ENCODE measurements at regions not wholly inside any gene's neighbourhood (a gene's known extent, or its start where the extent isn't known, plus 50 kb on each side); places are given as distances from the start of the nearest gene placed in this dataset.

DNA sequence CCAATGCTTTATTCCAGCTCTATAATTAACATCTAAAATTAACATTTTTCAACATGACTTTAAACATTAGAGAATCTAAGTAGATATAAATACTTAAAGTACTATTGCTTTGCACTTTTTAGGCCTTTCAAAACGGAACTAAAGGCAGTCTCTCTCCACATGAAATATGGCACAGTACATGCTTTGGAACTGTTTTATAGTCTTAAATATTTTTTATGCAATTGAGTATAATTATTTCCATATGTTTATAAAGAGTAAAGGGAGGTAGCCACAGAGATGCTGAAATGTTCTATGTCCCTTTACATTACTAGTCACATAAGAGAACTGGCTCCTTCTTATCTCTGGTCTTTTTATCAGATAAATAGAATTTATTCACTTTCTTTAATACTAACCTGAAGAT, 674.0 kb downstream of the PLCL1 start:
- H3K9ac ChIP-seq (ENCODE audit: low read length), result no peak overlapping the region
- no peaks in the 10 kb centered on the region for H3K27me3 ChIP-seq (ENCODE audit: control insufficient read depth, insufficient read depth, low read length)
- no peak overlapping the region for H3K27ac ChIP-seq (ENCODE audit: low read depth, low read length)
- H3K36me3 ChIP-seq (ENCODE audit: control insufficient read depth, insufficient read depth, low read length), result no peaks in the 10 kb centered on the region
- no peaks in the 10 kb centered on the region for H3K4me1 ChIP-seq (ENCODE audit: control insufficient read depth, insufficient read depth, low read length)
- H3K4me3 ChIP-seq (ENCODE audit: low read length), result no peak overlapping the region

DNA sequence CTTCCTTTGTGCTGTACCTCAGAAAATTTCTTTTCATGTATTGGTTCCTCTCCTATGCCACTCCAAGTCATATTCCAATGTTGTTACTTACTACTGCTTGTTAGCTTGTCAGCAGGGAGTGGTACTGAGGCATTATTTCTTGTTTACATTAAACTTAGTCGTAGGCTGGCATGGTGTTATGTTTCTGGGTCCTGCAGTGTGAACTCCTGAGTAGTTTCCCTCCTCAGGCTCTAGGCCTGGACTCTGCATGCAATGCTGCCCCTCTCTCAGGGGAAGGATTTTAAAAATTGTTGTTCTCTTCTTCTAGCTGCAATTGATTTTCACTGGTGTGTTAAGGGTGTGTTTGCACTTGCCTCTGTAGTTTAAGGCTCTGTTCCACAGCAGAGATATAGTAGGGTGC, 671.6 kb downstream of the PLCL1 start:
- H3K4me3 ChIP-seq (ENCODE audit: low read length), result no peak overlapping the region
- no peaks in the 10 kb centered on the region for H3K27me3 ChIP-seq (ENCODE audit: control insufficient read depth, insufficient read depth, low read length)
- H3K9ac ChIP-seq (ENCODE audit: low read length), result no peak overlapping the region
- H3K4me1 ChIP-seq (ENCODE audit: control insufficient read depth, insufficient read depth, low read length), result no peaks in the 10 kb centered on the region
- H3K36me3 ChIP-seq (ENCODE audit: control insufficient read depth, insufficient read depth, low read length), result no peaks in the 10 kb centered on the region
- H3K27ac ChIP-seq (ENCODE audit: low read depth, low read length), result no peak overlapping the region

DNA sequence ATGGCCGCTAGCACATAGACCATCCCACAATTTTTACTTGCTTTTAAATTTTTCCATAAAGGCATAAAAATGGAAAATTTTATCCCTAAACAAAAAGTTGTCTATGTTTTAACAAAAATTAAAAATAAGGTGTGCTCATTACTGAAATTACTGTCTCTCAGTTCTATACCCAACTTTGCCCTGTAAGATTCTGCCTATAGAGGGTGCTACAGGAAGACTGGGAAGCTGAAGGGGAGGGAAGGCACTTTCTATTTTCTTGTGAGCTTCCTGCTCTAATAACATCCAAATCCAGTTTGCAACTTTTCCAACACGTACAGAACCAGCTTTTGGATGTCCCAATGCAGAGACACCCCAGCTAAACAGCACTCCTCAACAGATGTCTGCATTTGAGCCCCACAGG, 666.9 kb downstream of the PLCL1 start:
- Histone ChIP-seq H3K4me3 (ENCODE audit: low read length) (no peak overlapping the region), H3K27ac (ENCODE audit: low read depth, low read length) (no peak overlapping the region), H3K27me3 (ENCODE audit: control insufficient read depth, insufficient read depth, low read length) (no peaks in the 10 kb centered on the region), H3K9ac (ENCODE audit: low read length) (no peak overlapping the region), H3K4me1 (ENCODE audit: control insufficient read depth, insufficient read depth, low read length) (no peaks in the 10 kb centered on the region), H3K36me3 (ENCODE audit: control insufficient read depth, insufficient read depth, low read length) (no peaks in the 10 kb centered on the region)

- H3K36me3 ChIP-seq (ENCODE audit: control insufficient read depth, insufficient read depth, low read length), result no peaks in the 10 kb centered on the region
- H3K4me3 ChIP-seq (ENCODE audit: low read length), result no peak overlapping the region
- no peaks in the 10 kb centered on the region for H3K27me3 ChIP-seq (ENCODE audit: control insufficient read depth, insufficient read depth, low read length)
- no peaks in the 10 kb centered on the region for H3K4me1 ChIP-seq (ENCODE audit: control insufficient read depth, insufficient read depth, low read length)
- H3K27ac ChIP-seq (ENCODE audit: low read depth, low read length), result no peak overlapping the region
- H3K9ac ChIP-seq (ENCODE audit: low read length), result no peak overlapping the region
These were observed 663.7 kb downstream of the PLCL1 start for GRCh38 chr2:198468136-198468535.

DNA sequence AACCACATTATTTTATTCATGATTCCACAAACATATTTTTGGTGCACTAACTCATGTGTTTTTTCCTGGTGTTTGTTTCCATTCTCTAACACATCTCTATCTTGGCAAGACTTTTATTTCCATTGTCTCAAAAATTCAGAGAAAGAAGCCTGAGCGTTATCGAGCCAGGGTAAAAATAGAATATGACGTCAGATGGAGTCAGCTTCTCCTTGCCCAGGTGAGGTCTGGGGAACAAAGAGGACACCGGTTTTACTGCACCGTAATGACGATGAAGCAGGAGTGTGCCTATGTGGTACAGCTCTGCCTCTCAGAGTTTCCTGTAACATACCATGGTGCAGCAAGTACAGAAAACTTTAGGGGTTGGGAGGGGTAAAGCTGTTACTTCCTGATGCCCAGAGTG, 661.6 kb downstream of the PLCL1 start:
- H3K27me3 ChIP-seq (ENCODE audit: control insufficient read depth, insufficient read depth, low read length), result no peaks in the 10 kb centered on the region
- H3K4me1 ChIP-seq (ENCODE audit: control insufficient read depth, insufficient read depth, low read length), result no peaks in the 10 kb centered on the region
- no peaks in the 10 kb centered on the region for H3K36me3 ChIP-seq (ENCODE audit: control insufficient read depth, insufficient read depth, low read length)
- no peak overlapping the region for H3K4me3 ChIP-seq (ENCODE audit: low read length)
- H3K9ac ChIP-seq (ENCODE audit: low read length), result no peak overlapping the region
- H3K27ac ChIP-seq (ENCODE audit: low read depth, low read length), result no peak overlapping the region

DNA sequence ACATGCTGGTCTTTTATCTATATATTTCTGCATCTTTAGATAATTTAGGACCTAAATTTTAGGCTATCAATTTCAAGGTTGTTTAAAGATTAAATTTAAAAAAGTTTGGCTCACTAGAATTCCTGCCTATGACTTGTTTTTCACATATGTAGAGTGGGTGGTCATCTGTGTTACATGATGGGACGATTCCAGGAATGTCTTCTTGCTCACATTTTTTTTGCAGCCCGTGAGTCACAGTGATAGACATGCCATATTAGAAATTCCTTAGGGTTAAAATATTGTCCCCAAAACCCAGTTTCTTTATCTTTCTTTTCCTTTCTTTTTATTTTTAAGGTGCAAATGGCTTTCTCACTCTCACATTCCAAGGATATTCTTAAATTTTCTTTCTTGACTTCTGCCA, 652.0 kb downstream of the PLCL1 start:
- no peak overlapping the region for H3K27ac ChIP-seq (ENCODE audit: low read depth, low read length)
- H3K36me3 ChIP-seq (ENCODE audit: control insufficient read depth, insufficient read depth, low read length), result no peaks in the 10 kb centered on the region
- no peak overlapping the region for H3K4me3 ChIP-seq (ENCODE audit: low read length)
- H3K9ac ChIP-seq (ENCODE audit: low read length), result no peak overlapping the region
- H3K27me3 ChIP-seq (ENCODE audit: control insufficient read depth, insufficient read depth, low read length), result no peaks in the 10 kb centered on the region
- no peaks in the 10 kb centered on the region for H3K4me1 ChIP-seq (ENCODE audit: control insufficient read depth, insufficient read depth, low read length)

DNA sequence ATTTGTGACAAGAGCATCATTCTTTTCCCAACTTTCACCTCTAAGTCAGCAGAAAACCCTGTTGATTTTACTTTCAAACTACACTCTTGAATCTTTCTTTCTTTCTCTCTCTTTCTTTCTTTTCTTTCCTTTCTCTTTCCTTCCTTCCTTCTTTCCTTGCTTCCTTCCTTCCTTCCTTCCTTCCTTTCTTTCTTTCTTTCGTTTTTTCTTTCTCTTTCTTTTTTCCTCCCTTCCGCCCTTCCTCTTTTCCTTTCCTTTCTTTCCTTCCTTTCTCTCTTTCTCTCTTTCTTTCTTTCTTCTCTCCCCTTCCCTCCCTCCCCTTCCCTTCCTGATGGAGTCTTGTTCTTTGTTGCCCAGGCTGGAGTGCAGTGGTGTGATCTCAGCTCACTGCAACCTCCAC, 649.5 kb downstream of the PLCL1 start:
- Histone ChIP-seq H3K4me1 (ENCODE audit: control insufficient read depth, insufficient read depth, low read length) (no peaks in the 10 kb centered on the region), H3K27ac (ENCODE audit: low read depth, low read length) (no peak overlapping the region), H3K36me3 (ENCODE audit: control insufficient read depth, insufficient read depth, low read length) (no peaks in the 10 kb centered on the region), H3K9ac (ENCODE audit: low read length) (no peak overlapping the region), H3K4me3 (ENCODE audit: low read length) (no peak overlapping the region), H3K27me3 (ENCODE audit: control insufficient read depth, insufficient read depth, low read length) (no peaks in the 10 kb centered on the region)

DNA sequence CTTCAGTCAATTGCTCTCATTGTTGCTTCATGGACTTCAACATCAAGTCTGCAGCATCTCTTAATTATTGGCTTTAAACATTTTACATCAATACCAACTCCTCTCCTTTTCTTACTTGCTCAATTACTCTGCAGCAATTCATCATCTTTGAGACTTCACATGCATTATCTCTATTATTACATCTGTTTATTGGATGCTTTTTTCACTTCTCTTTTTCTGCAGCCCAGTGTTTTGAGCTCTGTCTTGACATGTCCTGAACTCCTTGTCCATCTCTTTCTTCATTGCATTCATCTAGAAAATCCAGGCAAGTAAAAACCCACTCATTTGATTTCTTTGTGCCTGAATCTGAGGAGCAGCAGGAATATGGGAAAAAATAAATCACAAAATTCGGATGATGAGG, 647.9 kb downstream of the PLCL1 start:
- Histone ChIP-seq H3K27me3 (ENCODE audit: control insufficient read depth, insufficient read depth, low read length) (no peaks in the 10 kb centered on the region), H3K4me1 (ENCODE audit: control insufficient read depth, insufficient read depth, low read length) (no peaks in the 10 kb centered on the region), H3K36me3 (ENCODE audit: control insufficient read depth, insufficient read depth, low read length) (no peaks in the 10 kb centered on the region), H3K9ac (ENCODE audit: low read length) (no peak overlapping the region), H3K4me3 (ENCODE audit: low read length) (no peak overlapping the region), H3K27ac (ENCODE audit: low read depth, low read length) (no peak overlapping the region)

DNA sequence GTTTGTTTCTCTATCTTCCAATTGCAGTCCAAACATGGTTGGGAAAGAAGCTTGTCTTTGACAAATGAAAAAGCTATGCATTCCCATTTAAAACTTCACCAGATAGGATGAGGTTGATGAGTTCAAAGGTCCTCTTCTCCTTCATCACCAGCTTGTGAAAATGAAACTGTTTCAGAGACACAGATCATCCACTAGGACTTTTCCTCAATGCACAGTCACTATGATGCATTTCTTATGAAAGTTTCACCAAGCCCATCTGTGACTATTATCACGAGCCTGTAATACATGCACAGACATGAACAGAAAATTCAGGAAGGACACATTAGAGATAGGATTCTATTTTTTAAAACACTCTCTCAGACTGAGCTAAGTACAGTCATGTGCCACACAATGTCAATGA, 644.4 kb downstream of the PLCL1 start:
- H3K27me3 ChIP-seq (ENCODE audit: control insufficient read depth, insufficient read depth, low read length), result no peaks in the 10 kb centered on the region
- no peaks in the 10 kb centered on the region for H3K36me3 ChIP-seq (ENCODE audit: control insufficient read depth, insufficient read depth, low read length)
- H3K9ac ChIP-seq (ENCODE audit: low read length), result no peak overlapping the region
- no peak overlapping the region for H3K4me3 ChIP-seq (ENCODE audit: low read length)
- no peak overlapping the region for H3K27ac ChIP-seq (ENCODE audit: low read depth, low read length)
- no peaks in the 10 kb centered on the region for H3K4me1 ChIP-seq (ENCODE audit: control insufficient read depth, insufficient read depth, low read length)

DNA sequence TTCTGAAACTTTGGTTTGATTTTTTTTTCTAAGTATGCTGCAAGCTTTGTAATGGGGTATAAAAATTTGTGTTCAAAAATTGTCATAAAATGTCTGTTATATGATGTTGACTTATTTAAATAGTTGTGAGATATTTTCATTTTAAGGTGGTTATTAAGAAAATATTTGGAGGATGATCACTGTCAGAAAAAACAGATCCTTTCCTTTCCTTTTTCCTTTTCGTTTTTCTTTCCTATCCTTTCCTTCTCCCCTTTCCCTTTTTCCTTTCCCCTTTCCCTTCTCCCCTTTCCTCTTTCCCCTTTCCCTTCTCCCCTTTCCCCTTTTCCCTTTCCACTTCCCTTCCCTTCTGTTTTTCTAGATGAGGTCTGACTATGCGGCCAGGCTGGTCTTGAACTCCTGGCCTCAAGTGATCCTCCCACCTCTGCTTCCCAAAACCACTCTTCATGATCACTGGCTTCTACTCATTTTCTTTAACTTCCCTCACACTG, 640.5 kb downstream of the PLCL1 start:
- Histone ChIP-seq H3K27me3 (ENCODE audit: control insufficient read depth, insufficient read depth, low read length) (no peaks in the 10 kb centered on the region), H3K36me3 (ENCODE audit: control insufficient read depth, insufficient read depth, low read length) (no peaks in the 10 kb centered on the region), H3K27ac (ENCODE audit: low read depth, low read length) (no peak overlapping the region), H3K4me3 (ENCODE audit: low read length) (no peak overlapping the region), H3K4me1 (ENCODE audit: control insufficient read depth, insufficient read depth, low read length) (no peaks in the 10 kb centered on the region), H3K9ac (ENCODE audit: low read length) (no peak overlapping the region)

DNA sequence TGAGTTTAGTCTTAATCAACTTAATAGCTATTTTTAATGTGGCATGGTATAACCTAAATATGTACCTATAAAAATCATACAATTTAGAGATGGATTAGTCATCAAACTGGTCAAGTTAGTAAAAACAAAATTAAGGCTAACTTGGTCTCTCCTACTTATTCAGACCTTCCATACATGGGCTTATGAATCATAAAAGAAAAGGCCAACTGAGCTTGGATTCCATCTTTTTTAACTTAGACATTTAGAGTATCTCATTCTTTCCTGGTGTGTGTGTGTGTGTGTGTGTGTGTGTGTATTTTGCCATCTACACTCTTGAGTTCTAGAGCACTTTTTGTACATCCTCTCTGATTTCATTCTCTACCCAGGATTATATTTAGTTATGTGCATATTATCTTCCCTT, 637.5 kb downstream of the PLCL1 start:
- H3K36me3 ChIP-seq (ENCODE audit: control insufficient read depth, insufficient read depth, low read length), result no peaks in the 10 kb centered on the region
- no peak overlapping the region for H3K4me3 ChIP-seq (ENCODE audit: low read length)
- H3K4me1 ChIP-seq (ENCODE audit: control insufficient read depth, insufficient read depth, low read length), result no peaks in the 10 kb centered on the region
- H3K9ac ChIP-seq (ENCODE audit: low read length), result no peak overlapping the region
- H3K27ac ChIP-seq (ENCODE audit: low read depth, low read length), result no peak overlapping the region
- H3K27me3 ChIP-seq (ENCODE audit: control insufficient read depth, insufficient read depth, low read length), result no peaks in the 10 kb centered on the region

DNA sequence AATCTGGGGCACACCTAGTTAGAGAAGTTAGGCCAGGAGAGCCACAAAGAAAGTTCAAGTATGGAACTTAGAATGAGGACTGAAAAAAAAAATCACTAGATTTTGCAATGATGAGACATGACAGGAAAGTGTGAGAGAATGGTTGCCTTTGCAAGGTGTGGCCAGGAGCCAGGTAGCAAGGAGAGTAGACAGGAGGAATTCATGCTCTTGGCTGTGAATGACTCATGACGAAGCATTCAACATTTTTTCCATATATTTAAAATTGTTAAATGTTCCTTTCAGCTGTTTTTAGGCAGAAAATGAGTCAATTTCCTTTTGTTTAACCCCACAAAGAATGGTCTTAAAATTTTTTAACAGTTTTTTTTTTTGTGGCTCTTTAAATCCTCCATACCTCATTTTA, 636.9 kb downstream of the PLCL1 start:
- H3K4me3 ChIP-seq (ENCODE audit: low read length), result no peak overlapping the region
- no peak overlapping the region for H3K9ac ChIP-seq (ENCODE audit: low read length)
- H3K36me3 ChIP-seq (ENCODE audit: control insufficient read depth, insufficient read depth, low read length), result no peaks in the 10 kb centered on the region
- H3K27ac ChIP-seq (ENCODE audit: low read depth, low read length), result no peak overlapping the region
- H3K27me3 ChIP-seq (ENCODE audit: control insufficient read depth, insufficient read depth, low read length), result no peaks in the 10 kb centered on the region
- no peaks in the 10 kb centered on the region for H3K4me1 ChIP-seq (ENCODE audit: control insufficient read depth, insufficient read depth, low read length)

DNA sequence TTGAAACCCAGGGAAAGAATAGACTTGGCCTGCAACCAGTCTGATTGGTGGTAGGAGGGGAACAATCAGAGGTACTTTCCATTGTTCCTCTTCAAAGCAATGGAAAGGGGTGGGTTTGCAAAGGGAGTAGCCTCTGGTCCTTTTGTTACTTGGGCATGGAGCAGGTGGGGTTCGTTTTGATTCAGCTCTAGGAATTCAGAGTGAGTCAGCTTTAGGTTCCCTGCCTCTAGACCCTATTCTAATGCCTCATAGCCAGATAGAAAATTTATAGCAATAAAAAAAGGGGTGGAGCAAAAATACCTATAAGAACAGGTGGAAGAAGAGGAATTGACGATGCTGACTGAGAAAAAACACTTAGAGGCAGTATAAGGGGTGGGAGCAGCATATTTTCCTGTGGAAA, 636.4 kb downstream of the PLCL1 start:
- no peaks in the 10 kb centered on the region for H3K4me1 ChIP-seq (ENCODE audit: control insufficient read depth, insufficient read depth, low read length)
- H3K27ac ChIP-seq (ENCODE audit: low read depth, low read length), result no peak overlapping the region
- no peaks in the 10 kb centered on the region for H3K36me3 ChIP-seq (ENCODE audit: control insufficient read depth, insufficient read depth, low read length)
- no peak overlapping the region for H3K9ac ChIP-seq (ENCODE audit: low read length)
- H3K4me3 ChIP-seq (ENCODE audit: low read length), result no peak overlapping the region
- H3K27me3 ChIP-seq (ENCODE audit: control insufficient read depth, insufficient read depth, low read length), result no peaks in the 10 kb centered on the region

Data from rectal smooth muscle tissue (tissue), 1 donor.